Left kidney (tissue), 1 donor: ENCODE measurements at regions not wholly inside any gene's neighbourhood (a gene's known extent, or its start where the extent isn't known, plus 50 kb on each side); places are given as distances from the start of the nearest gene placed in this dataset.

Source experiments
- DNase-seq: peaks from one replicate; pipeline ENCODE4 v3.0.0-alpha.2; 2013

DNA sequence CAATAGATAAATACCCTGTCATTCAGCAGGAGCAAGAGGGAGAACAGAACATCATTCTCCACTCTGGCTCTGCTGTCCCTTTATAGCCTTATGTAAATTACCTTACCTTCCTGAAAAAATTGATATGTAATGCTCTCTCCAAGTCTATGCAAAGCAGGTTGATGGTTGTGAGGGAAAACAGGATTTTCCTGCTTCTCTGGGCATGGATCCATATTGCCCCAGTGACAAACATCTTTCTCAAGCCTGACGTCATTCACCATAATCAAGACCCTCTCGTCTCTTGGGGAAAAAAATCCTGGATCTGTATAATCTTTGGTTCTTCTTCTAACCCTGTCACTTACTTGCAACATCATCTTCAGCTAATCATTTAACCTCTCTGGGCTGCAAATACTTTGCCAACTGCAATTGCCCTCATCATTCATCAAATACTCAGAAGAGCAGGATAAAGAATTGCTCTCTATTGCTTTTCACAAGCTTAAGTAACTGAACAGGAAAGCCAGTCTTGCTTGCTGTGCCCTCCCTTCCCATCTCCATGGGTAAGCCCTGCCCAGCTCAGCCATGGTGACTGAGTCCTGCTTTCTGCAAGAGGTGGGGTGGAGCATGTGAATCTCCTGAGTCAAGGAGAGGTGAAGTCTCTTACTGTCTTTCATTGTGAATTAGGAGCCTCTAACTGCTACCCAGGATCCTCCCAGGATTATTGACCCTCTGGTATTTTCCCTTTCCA, 123.7 kb upstream of the KLF7 start:
- DNase-seq, result no peak

DNA sequence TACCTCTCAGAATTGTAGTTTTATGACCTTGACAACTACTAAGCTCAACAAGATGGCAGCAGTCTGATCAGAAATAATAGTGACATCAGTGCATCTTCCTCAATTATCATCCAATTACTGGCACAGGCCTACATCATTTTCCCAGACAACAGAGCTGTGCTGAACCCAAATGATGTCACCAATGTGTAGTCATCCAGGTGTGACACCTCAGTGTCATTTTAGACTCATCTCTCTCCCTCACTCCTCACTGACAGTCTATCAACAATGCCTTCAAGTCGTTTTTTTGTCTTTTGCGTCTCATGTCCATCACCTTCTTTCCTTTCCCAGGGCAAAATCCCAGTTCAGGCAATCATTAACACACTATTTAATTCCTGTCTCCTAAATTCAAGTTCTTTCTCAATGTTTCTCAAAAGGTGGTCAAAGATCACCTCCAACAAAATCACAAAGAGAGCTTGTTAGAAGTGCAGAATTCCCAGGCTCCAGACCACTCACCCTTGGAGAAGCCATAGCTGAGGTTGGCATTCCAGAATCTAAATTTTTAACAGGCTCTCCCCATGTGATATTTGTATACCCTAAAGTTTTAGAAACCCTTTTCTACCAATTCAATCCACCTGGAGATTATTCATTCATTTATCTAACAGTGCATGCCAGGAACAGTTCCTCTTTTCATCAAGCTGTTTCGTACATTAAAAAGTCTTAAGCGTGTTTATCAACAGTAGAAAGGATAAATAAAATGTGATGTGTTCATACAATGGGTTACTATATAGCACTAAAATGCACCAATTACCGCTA, 125.3 kb upstream of the KLF7 start:
- no peak for DNase-seq

DNA sequence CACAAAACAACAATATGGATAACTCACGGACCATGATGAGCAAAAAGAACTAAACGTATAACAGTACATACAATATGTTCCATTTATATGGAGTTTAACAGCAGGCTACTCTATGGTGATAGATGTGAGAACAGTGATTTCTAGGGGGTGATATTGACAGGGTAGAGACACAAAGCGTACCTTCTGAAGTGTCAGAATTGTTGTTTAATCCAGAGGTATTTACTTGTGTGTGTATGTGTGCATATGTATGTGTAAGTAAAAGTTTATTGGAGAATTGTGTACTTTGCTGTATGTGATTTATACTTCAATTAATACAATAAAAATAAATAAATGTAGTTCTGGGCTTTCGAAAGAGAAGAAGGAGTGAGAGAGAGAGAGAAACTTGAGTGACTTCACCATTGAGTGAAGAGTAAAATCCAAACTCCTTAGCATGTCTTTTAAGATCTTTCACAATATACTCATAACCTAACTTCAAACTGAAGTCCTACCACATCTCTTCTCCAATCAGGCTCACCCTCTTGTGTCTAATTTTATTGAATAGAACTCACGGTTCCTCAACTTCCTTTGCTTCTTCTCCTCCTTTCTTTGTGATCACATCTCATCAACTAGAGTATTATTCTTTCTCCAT, 126.0 kb upstream of the KLF7 start:
- DNase-seq, result no peak

DNA sequence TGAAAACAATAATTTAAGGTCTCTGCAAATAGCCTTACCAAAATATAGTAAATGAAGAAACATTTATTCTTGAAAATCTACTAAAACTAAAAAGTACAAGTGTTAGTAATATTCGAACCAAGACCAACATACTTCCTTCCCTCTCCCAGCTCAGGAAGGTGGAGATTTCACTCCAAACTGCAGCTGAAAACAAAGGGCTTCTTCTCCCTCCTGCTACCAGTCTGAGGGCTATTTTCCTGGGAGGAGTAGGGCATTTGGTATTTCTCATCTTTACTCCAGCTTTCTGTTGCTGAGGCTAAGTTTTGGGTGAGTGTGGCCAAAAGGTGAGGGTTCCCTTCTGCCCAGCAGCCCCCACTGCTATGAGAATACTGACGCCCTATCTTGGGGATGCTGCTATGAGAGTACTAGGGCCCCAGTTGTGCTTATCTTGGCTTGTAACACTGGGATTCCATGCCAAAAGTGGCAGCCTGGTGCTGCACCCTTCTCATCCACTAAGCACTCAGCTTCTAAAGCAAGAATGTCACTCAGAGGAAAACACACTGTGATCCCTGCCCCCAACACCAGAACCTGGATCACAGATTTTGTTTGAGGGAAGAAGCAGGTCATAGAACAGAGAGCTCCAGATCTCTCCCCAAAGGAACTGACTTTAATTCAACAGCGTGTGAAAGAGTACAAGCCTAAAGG, 130.7 kb upstream of the KLF7 start:
- no peak for DNase-seq

DNA sequence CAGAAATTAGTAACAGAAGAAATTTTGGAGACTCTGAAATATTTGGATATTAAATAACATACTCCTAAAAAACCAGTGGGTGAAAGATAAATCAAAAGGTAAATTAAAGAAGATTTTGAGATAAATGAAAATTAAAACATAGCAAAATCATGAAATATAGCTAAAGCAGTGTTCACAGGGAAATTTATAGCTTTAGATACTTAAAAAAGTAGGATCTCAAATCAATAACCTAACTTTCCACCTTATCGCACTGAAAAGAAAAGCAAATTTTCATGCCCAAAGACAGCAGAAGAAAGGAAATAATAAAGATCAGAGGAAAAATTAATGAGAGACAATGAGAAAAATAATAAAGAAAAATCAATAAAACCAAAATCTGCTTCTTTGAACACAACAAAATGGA, 135.1 kb upstream of the KLF7 start:
- DNase-seq, result no peak

DNA sequence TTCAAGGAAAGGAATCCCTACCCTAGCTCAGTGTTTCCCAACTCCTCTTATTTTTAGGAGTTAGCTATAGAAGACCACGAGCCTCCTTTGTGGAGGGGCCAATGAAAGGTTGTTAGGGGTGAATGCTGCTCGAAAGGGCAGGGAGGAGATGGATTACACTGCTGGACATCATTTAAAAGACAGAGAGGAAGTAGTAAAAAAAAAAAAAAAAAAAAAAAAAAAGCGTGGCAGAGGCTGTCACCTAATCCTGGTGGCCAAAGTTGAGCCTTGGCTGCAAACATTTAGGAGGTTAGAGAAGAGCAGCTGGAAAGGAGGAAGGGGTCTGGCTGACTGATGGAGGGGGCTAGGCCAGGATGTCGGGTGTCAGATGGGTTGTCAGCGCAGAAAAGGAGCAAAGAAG, 139.0 kb upstream of the KLF7 start:
- no peak for DNase-seq

DNA sequence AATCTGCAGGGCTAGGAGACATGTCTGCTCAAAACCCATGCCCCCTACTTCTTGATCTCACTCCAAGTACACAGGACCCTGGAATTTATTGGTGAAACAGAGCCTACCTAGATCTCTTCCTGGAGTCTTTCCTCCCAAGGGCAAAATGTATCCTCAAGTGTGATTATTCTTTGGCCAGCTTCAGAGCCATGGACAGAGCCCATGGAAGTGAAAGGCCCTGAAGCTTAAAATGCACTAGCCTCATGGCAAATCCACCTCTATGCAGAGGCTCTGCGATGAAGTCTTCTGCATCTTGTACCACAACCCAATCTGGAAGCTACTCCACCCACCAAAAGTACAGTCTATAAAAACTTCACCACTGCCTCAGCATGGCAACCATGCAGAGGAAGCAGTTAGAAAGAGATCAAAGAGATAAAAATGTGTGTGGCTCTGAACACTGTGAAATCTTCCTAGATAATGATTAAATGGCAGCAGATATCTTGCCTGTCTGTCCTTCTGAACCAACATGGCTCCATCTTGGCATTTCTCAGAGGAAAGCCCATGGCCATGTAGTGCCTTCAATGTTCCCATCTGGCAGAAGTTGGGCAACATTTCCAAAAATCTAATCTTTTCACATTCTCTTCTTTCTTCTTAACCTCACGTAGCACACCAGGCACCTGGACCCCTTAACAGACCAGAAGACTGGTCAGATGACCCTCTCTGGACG, 142.9 kb upstream of the KLF7 start:
- DNase-seq, result no peak

DNA sequence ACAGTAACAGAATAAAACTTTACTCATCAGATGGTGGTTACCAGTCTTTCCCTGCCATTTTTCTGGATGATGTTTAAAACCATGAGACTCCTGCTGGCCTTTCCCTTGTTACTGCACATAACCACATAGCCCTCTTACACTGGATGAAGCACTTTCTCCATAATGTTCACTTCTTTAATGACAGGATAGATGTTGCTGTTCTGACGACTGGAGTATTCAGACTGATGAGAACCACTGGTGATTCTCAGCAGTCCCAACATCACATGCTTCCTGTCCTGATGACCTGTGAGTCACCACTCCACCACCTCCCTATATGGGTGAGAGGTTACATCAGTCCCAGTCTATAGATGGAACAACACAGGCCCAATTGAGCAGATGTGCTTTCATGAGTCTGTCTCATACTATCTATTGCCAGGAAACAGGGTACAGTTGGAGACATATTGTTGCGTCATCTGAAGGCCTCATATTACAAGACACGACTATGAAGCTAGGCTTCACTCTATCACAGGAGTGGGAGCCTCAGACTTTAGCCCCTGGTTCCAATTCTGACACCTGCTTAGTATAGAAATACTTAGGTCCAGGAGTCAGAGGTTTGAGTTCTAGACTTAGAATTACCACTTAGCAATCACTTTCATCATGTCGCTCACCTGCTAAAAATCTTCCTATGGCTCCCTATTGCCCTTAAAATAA, 145.7 kb upstream of the KLF7 start:
- DNase-seq, result no peak

DNA sequence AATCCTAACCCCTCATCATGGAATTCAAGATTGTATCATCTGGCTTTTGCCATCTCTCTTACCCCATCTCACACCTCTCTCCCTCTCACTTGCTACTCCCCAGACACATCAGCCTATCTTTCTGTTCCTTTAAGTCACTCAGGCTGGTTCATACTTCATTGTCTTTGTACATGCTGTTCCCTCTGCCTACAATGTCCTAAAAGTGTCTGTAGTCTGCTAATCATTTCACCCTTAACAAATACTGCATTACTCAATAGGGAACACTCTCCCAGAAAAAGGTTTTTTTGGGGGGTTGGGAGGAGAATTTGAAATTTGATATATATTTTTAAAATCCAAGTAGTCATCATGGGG, 146.2 kb upstream of the KLF7 start:
- no peak for DNase-seq

DNA sequence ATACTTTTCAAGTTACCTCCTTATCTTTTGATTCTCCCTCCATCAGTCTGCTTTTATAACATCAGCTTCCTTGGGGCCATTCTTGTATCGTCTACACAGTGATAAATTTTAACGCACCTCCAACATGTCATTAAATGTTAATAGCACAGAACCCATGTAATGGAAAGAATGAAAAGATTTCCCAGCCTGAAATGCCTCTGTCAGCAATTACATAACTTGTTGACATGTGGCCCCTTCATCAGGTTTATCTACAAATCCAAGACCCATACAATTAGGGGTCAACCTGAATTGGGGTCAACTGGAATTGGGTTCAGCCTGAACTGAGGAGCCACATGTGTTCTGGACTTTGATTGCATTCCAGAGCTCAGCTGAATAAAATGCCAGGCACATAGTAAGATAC, 148.2 kb upstream of the KLF7 start:
- no peak for DNase-seq

DNA sequence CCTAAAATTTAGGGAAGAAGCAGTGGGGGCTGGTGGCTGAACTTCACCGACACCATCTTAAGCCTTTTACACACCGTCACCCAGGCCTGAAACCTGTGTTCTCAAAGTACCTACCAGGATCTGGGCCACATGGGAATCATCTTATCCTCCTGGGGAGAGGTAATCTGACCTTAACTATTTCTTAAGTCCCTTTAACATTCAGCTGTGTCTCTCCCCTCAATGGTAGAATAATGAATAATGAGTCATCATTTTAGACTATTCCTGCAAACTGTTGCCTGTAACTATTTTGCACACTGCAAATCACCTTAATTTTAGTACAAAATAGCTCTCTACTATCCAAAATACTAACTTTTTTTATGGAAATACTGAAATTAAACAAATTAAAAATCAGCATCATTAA, 149.4 kb upstream of the KLF7 start:
- no peak for DNase-seq

DNA sequence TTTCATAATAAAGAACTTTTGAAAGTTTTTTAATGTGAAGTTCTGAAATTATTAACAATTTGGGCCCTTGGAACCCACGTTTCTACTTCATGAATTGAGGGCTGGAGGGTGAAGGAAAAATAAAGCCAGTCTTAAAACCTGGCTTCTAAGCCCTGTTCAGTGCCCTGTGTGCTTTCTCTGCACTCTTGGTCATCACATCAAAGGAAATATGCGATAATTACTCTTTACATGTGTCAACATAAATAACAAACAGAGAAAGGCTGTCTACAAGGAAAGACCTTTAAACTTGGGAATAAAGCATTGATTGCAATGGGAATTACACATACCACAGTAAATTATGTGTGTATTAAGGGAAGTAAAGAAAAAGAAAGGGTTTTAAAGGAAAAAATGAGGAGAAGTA, 150.7 kb upstream of the KLF7 start:
- DNase-seq, result no peak

DNA sequence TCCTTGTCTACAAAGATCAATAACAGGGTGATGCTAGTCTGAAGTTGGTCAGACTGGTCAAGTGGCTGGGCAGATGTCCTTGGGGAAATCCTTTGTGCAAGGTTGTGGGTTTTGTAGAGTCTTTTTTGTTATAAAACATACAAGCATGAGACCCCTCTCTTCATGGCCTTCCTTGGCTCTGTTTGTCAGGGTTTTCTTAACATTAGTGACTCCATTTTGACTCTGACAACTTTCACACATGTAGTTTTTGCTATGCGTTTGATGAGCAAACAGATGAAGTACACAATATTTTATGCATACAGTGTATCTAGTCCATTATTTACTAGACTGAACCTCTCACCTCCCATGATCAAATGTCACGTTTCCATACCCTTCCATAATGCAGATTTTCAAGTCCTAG, 151.2 kb upstream of the KLF7 start:
- no peak for DNase-seq

DNA sequence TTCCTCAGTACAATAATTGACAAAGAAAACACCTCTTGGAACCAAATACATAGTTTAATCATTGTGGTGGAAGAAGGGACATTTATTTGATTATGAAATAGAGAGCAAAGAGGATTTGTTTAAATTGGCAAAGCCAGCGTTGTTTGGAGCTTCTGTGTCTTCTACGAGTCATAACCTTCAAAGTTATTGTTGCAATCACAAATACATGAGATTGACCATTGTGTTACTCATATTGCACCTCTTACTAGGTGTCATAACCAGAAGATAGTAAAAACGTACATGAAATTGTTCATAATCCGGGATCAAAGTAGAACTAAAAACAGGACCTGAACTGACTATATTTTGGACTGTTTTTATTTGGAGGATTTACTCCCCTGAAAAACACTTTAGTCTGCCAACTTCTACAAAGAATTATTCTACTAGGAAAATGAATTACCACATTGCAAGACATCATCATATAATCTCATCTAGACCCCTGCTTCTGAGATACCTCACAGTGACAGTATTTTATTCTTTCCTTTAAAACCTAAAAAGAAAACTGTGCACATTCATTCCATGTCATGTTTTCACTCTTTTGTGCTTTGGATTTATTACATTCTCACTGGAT, 151.7 kb upstream of the KLF7 start:
- no peak for DNase-seq

DNA sequence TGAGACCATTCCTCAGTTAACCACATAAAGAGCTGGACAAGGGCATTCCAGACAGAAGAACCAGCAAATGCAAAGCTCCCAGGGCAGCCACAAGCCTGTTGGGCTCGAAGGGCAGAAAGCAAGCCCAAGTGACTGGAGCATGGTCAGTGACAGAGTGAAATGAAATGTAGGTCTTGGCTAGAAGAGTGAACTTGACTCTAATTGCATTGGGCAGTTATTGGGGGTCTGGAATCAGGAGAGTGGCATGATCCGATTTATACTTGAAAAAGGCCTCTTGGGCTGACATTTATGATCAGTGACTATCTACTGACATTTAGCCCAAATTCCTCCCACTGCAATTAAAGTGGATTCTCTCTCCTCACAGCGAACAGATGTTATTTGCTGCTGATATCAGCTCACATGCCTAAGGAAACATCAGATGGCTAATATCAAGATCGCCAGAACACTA, 152.5 kb upstream of the KLF7 start:
- no peak for DNase-seq

DNA sequence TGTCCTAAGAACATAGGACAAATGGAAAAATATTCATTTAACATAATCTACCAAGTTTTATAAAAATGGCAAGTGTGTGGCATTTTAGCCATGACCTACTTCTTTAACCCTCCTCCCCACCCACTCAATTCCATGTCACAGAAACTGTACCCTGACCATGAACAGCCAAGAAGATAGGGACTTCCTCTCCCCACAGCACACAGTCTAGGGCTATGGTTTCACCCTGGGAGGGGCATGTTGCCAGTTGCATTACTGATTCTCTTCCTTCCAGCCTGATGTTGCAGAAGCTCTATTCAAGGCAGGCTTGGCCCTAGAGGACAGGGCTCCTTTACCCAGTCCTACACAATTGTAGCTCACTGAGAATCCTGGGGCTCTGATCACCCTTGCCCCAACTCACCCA, 153.6 kb upstream of the KLF7 start:
- DNase-seq, result no peak

DNA sequence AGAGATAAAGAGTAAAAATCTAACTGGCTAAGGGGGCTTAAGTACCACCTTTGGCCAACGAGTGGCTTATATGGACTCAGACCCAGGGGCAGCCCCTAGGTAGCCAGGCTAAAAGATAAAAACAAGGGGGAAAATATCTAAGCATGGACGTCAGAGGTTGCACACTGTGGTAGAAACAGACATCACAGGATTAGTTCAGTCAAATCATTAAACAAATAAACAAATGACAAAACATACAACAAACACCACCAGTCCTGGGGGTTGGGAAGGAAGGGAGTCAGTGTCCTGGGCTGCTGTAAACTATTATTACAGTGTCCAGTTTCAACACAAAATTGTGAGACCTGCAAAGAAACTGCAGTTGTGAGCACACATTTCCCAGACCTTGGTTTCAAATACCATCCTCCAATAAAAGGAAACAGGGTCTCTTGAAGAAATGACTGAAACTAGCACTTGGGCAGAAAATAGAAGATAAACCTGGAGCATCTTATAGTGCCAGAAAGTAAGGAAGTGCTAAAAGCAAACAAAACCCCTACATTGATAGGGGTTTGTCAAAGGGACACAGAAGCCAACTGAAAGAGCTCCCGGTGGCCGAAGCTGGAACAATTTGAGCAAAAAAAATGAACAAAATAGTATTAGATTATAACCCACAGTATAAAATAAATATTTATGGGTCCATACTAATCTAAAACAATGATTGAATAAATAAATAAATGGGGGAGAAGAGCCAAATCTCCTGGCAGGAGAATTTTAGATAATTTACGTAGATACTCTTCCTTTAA, 154.8 kb upstream of the KLF7 start:
- no peak for DNase-seq

DNA sequence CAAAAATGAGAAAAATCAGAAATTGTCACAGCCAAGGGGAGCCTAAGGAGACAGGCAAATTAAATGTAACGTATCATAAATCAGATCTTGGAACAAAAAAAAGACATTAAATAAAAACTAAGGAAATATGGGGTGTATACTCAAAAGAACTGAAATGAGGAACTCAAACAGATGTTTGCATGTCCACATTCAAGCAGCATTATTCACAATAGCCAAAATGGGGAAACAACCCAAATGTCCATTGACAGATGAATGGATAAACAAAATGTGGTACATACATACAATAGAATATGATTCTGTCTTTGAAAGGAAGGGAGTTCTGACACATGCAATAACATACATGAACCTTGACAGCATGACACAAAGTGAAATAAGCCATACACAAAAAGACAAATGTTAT, 155.8 kb upstream of the KLF7 start:
- DNase-seq, result no peak

DNA sequence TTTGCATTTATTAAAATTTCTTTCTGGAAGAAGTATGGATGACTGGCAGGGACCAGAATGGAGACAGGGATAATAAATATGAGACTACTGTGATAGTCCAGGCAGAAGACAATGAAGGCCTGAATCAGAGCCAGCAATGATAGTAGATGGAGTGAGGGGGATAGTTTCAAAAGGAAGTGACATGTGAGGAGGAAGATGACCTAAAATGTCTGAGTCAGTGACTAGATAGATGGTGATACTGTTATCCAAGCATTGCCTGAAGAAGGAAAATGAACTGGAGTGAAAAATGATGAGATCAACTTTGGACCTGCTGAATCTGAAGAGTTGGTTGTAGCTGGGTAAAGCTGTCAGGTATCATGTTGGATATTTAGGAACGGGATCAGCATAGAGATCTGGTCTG, 158.3 kb upstream of the KLF7 start:
- DNase-seq, result no peak

DNA sequence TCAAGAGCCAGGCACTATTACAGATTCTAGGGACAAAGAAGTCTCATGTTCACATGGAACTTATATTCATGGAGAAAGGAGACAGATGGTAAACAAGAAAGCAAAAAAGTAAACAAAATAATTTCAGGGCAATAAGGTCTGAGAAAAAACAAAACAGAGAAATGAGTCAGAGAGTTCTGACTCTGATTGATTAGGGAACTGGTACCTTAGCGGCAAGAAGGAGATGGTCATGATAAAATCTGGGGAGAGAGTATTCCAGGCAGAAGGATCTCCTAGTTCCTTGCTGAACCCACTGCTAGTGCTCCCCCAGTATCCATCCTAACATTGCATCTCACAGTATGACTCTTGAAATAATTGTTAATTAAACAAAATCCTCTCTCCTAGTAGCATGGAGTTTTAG, 161.8 kb upstream of the KLF7 start:
- DNase-seq, result no peak
